ENCODE measurements at regions not wholly inside any gene's neighbourhood (a gene's known extent, or its start where the extent isn't known, plus 50 kb on each side); places are given as distances from the start of the nearest gene placed in this dataset.
"Not testable (repeated sequence)": the region's sequence is repeated elsewhere in the genome, so short reads cannot be mapped to it uniquely, and the experiment has no call there.

DNA sequence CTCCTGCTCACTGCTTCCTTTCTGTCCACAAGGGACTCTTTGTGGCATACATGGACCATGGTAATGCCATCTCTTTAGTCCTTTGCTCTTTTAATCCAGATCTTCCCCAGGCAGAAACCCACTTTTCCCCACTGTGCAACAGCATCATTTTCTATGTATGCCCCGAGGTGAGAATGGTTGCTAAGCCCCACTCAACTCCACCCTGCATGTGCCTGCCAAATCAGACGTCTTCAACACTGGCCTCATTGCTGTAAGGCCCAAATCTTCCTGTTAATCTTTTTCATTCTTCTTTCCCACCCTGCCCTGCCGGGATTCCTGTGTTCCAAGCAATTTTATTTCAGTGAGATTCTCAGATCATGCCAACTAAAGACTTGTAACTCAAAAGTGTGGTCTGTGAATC is 328.4 kb downstream of the PAX3 start:
- Histone ChIP-seq H3K9me3 (ENCODE audit: control insufficient read depth in 2 of 2, low read length in 2 of 2) (no peaks in the 10 kb centered on the region), H3K27ac (ENCODE audit: low read length) (no peak overlapping the region), H3K9ac (ENCODE audit: low read length in 2 of 2) (no peak overlapping the region), H3K4me1 (ENCODE audit: control insufficient read depth, insufficient read depth, low read length) (no peaks in the 10 kb centered on the region), H3K4me3 (ENCODE audit: low read length in 2 of 2) (no peak overlapping the region), H3K27me3 (ENCODE audit: control insufficient read depth in 1 of 2, insufficient read depth in 2 of 2, low read length in 2 of 2) (no peaks in the 10 kb centered on the region), H3K36me3 (ENCODE audit: control insufficient read depth in 2 of 2, insufficient read depth in 2 of 2, low read length in 2 of 2) (no peaks in the 10 kb centered on the region)

DNA sequence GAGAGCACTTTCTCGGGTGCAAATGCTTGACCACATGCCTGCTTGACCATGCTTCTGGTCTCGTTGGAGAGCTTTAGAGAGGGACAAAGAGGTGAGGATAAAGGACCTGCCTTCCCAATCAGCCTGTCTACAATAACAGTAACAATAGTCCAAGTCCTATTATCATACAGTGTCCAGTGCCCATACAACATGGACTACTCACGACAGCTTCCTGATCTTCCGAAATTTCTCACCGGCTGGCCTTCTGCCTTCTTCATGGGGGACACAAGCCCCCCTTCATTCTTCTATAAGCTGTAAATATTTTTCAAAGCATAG is 329.0 kb downstream of the PAX3 start:
- H3K27me3 ChIP-seq (ENCODE audit: control insufficient read depth in 1 of 2, insufficient read depth in 2 of 2, low read length in 2 of 2), result no peaks in the 10 kb centered on the region
- no peaks in the 10 kb centered on the region for H3K36me3 ChIP-seq (ENCODE audit: control insufficient read depth in 2 of 2, insufficient read depth in 2 of 2, low read length in 2 of 2)
- no peaks in the 10 kb centered on the region for H3K4me1 ChIP-seq (ENCODE audit: control insufficient read depth, insufficient read depth, low read length)
- no peak overlapping the region for H3K4me3 ChIP-seq (ENCODE audit: low read length in 2 of 2)
- no peaks in the 10 kb centered on the region for H3K9me3 ChIP-seq (ENCODE audit: control insufficient read depth in 2 of 2, low read length in 2 of 2)
- no peak overlapping the region for H3K9ac ChIP-seq (ENCODE audit: low read length in 2 of 2)
- no peak overlapping the region for H3K27ac ChIP-seq (ENCODE audit: low read length)

DNA sequence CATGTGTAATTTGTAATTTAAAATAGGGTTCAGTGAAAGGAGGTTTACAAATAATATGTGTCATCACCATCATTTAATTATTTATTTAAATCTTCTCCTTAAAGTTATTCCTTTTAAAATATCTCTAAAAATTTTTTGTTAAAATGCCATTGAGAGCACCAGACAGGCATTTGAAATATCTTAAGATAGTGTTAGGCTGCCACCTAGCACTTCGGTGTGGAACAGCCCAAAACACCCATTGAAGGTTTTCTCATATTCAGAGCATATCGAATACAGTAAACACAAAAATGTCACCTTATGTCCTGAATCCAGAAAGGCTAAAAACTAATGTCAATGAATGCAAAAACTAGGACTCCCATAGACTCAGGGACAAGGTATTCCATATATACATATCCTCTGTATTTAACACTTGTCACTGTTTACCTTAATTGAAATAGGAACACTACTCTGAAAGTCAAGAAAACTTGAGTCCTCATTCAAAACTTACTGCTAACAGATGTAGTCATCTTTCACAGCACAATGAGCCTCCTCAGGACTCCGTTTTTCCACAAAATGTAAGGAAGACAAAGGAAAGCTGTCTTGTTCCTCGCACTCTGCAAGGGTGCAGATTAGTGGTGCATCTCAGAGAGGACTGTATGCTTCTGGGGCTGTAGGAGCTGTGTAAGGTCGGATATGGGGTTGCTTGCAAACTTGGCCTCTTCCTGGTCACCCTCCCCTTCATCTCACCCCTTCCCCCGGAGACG is 329.5 kb downstream of the PAX3 start:
- Histone ChIP-seq H3K9ac (ENCODE audit: low read length in 2 of 2) (no peak overlapping the region), H3K4me3 (ENCODE audit: low read length in 2 of 2) (no peak overlapping the region), H3K36me3 (ENCODE audit: control insufficient read depth in 2 of 2, insufficient read depth in 2 of 2, low read length in 2 of 2) (no peaks in the 10 kb centered on the region), H3K9me3 (ENCODE audit: control insufficient read depth in 2 of 2, low read length in 2 of 2) (no peaks in the 10 kb centered on the region), H3K4me1 (ENCODE audit: control insufficient read depth, insufficient read depth, low read length) (no peaks in the 10 kb centered on the region), H3K27me3 (ENCODE audit: control insufficient read depth in 1 of 2, insufficient read depth in 2 of 2, low read length in 2 of 2) (no peaks in the 10 kb centered on the region), H3K27ac (ENCODE audit: low read length) (no peak overlapping the region)

DNA sequence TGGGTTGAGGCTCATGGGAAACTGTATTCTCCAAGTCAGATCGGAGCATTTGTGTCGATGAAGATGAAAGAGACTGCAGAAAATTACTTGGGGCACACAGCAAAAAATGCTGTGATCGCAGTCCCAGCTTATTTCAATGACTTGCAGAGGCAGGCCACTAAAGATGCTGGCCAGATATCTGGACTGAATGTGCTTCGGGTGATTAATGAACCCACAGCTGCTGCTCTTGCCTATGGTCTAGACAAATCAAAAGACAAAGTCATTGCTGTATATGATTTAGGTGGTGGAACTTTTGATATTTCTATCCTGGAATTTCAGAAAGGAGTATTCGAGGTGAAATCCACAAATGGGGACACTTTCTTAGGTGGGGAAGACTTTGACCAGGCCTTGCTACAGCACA is 336.6 kb downstream of the PAX3 start:
- no peaks in the 10 kb centered on the region for H3K36me3 ChIP-seq (ENCODE audit: control insufficient read depth in 2 of 2, insufficient read depth in 2 of 2, low read length in 2 of 2)
- no peaks in the 10 kb centered on the region for H3K4me1 ChIP-seq (ENCODE audit: control insufficient read depth, insufficient read depth, low read length)
- H3K9ac ChIP-seq (ENCODE audit: low read length in 2 of 2), result no peak overlapping the region
- no peak overlapping the region for H3K27ac ChIP-seq (ENCODE audit: low read length)
- H3K9me3 ChIP-seq (ENCODE audit: control insufficient read depth in 2 of 2, low read length in 2 of 2), result no peaks in the 10 kb centered on the region
- H3K27me3 ChIP-seq (ENCODE audit: control insufficient read depth in 1 of 2, insufficient read depth in 2 of 2, low read length in 2 of 2), result no peaks in the 10 kb centered on the region
- no peak overlapping the region for H3K4me3 ChIP-seq (ENCODE audit: low read length in 2 of 2)

DNA sequence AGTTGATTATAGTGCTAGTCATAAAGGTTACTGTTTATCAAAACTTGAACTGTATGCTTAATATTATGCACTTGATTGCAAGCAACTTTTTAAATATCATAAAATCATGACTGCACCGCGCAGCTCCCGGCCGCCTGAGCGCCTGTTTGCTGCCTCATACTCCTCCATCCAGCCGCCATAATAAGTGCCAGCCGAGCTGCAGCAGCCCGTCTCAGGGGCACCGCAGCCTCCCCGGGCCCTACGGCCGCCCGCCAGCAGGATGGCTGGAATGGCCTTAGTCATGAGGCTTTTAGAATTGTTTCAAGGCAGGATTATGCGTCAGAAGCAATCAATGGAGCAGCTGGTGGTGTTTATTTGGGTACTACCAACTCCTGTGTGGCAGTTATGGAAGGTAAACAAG is 337.2 kb downstream of the PAX3 start:
- H3K4me3 ChIP-seq (ENCODE audit: low read length in 2 of 2), result no peak overlapping the region
- H3K27me3 ChIP-seq (ENCODE audit: control insufficient read depth in 1 of 2, insufficient read depth in 2 of 2, low read length in 2 of 2), result no peaks in the 10 kb centered on the region
- no peak overlapping the region for H3K27ac ChIP-seq (ENCODE audit: low read length)
- no peaks in the 10 kb centered on the region for H3K9me3 ChIP-seq (ENCODE audit: control insufficient read depth in 2 of 2, low read length in 2 of 2)
- no peak overlapping the region for H3K9ac ChIP-seq (ENCODE audit: low read length in 2 of 2)
- no peaks in the 10 kb centered on the region for H3K4me1 ChIP-seq (ENCODE audit: control insufficient read depth, insufficient read depth, low read length)
- H3K36me3 ChIP-seq (ENCODE audit: control insufficient read depth in 2 of 2, insufficient read depth in 2 of 2, low read length in 2 of 2), result no peaks in the 10 kb centered on the region

DNA sequence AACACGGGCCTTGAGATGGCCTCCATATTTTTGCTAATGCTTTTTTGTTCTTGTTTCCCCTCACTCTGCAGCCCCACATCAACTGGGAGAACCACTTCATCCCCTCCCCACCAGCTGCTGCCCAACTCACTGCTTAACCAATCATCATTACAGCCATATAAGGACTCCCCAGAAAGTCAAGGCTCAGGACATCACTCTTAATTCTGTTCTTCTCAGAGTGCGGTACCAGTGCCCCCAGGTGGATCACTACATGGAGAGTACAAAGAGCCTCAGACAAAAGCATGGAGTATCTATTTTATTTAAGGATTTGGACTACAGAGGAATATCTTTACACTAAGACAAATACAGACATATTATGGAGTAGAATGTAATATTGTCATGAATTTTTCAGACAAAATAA is 340.6 kb downstream of the PAX3 start:
- H3K27me3 ChIP-seq (ENCODE audit: control insufficient read depth in 1 of 2, insufficient read depth in 2 of 2, low read length in 2 of 2), result no peaks in the 10 kb centered on the region
- no peak overlapping the region for H3K9ac ChIP-seq (ENCODE audit: low read length in 2 of 2)
- no peaks in the 10 kb centered on the region for H3K36me3 ChIP-seq (ENCODE audit: control insufficient read depth in 2 of 2, insufficient read depth in 2 of 2, low read length in 2 of 2)
- H3K4me3 ChIP-seq (ENCODE audit: low read length in 2 of 2), result no peak overlapping the region
- H3K27ac ChIP-seq (ENCODE audit: low read length), result no peak overlapping the region
- H3K9me3 ChIP-seq (ENCODE audit: control insufficient read depth in 2 of 2, low read length in 2 of 2), result no peaks in the 10 kb centered on the region
- no peaks in the 10 kb centered on the region for H3K4me1 ChIP-seq (ENCODE audit: control insufficient read depth, insufficient read depth, low read length)

DNA sequence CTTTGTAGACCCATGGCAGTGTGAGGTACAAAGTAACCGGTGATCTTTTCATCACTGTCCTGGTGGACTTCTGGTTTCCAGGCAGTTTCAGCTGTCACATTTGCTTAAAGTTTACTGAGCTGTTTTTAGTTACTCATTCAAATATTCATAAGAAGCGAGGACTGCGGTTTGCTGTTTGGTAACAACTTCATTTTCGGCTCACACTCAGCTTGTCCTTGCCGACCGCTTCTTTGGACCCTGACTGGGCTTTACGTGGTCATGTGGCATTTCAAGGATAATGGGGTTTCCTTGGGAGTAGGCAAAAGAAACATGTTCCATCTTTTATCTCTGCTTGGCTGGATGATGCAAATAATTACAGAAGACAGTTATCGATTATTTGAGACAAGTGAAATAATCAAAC is 350.7 kb downstream of the PAX3 start:
- Histone ChIP-seq H3K4me3 (ENCODE audit: low read length in 2 of 2) (no peak overlapping the region), H3K36me3 (ENCODE audit: control insufficient read depth in 2 of 2, insufficient read depth in 2 of 2, low read length in 2 of 2) (no peaks in the 10 kb centered on the region), H3K4me1 (ENCODE audit: control insufficient read depth, insufficient read depth, low read length) (peaks cover 3% of the 10 kb centered on the region), H3K9ac (ENCODE audit: low read length in 2 of 2) (no peak overlapping the region), H3K9me3 (ENCODE audit: control insufficient read depth in 2 of 2, low read length in 2 of 2) (no peaks in the 10 kb centered on the region), H3K27me3 (ENCODE audit: control insufficient read depth in 1 of 2, insufficient read depth in 2 of 2, low read length in 2 of 2) (no peaks in the 10 kb centered on the region), H3K27ac (ENCODE audit: low read length) (no peak overlapping the region)

DNA sequence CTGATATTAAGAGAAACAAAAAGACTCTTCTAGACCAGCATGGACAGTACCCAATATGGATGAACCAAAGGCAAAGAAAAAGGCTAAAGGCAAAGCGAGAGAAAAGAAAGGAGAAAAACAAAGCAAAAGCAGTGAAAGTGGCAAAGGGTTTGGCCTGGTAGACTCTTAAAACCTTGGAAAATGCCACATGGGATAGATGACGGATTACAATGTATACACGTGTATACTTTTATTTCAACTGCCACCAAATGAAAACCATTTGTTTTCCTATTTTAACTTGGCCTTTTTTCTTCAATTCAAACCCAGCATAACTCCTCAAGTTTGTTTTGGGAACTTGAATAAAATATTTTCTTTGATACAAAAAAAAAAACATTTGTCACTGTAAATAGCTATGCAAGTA is 354.3 kb downstream of the PAX3 start:
- Histone ChIP-seq H3K27ac (ENCODE audit: low read length) (peak overlapping the region; percentile 77), H3K4me1 (ENCODE audit: control insufficient read depth, insufficient read depth, low read length) (peaks cover 12% of the 10 kb centered on the region)
- not testable (repeated sequence) for H3K27me3 ChIP-seq (ENCODE audit: control insufficient read depth in 1 of 2, insufficient read depth in 2 of 2, low read length in 2 of 2); H3K36me3 ChIP-seq (ENCODE audit: control insufficient read depth in 2 of 2, insufficient read depth in 2 of 2, low read length in 2 of 2); H3K4me3 ChIP-seq (ENCODE audit: low read length in 2 of 2); H3K9ac ChIP-seq (ENCODE audit: low read length in 2 of 2); H3K9me3 ChIP-seq (ENCODE audit: control insufficient read depth in 2 of 2, low read length in 2 of 2)

DNA sequence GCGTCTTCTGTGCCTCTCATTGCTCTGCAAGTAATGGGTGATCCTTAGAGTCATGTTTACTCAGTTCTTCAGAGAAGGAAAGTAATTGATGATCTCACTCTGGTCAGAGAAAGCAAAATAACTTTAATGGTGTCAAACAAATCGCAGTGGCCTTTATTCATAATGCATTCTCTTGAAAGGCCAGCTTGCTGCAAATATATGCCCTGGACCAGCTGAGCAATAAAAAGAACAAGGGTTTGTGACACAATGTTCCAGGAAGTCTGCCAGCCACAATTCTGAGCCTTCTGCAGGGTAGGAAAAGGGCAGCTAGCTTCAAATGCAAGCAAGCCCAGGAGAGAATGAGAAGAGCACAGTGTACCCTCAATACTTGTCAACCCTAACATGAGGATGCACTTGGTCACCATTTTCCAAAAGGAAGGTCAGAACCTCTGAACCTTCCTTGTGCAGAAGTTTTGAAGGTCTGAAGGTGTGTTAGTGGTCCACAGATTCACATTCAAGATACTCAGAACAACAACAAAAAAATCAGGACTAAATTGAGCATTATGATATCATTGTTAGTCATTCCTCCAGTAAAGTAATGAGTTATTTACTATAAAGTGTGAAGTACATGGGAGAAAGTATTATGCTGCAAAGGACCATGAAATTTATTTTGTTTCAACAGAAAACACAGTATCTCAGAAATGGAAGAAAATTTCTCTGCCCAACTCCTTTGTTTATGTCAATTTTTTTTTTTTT is 355.6 kb downstream of the PAX3 start:
- no peaks in the 10 kb centered on the region for H3K9me3 ChIP-seq (ENCODE audit: control insufficient read depth in 2 of 2, low read length in 2 of 2)
- H3K27ac ChIP-seq (ENCODE audit: low read length), result peak overlapping the region; percentile 77
- H3K36me3 ChIP-seq (ENCODE audit: control insufficient read depth in 2 of 2, insufficient read depth in 2 of 2, low read length in 2 of 2), result no peaks in the 10 kb centered on the region
- H3K4me1 ChIP-seq (ENCODE audit: control insufficient read depth, insufficient read depth, low read length), result peaks cover 9% of the 10 kb centered on the region
- no peaks in the 10 kb centered on the region for H3K27me3 ChIP-seq (ENCODE audit: control insufficient read depth in 1 of 2, insufficient read depth in 2 of 2, low read length in 2 of 2)
- no peak overlapping the region for H3K9ac ChIP-seq (ENCODE audit: low read length in 2 of 2)
- H3K4me3 ChIP-seq (ENCODE audit: low read length in 2 of 2), result peak overlapping the region in 1 of 2 donors; percentile 8

DNA sequence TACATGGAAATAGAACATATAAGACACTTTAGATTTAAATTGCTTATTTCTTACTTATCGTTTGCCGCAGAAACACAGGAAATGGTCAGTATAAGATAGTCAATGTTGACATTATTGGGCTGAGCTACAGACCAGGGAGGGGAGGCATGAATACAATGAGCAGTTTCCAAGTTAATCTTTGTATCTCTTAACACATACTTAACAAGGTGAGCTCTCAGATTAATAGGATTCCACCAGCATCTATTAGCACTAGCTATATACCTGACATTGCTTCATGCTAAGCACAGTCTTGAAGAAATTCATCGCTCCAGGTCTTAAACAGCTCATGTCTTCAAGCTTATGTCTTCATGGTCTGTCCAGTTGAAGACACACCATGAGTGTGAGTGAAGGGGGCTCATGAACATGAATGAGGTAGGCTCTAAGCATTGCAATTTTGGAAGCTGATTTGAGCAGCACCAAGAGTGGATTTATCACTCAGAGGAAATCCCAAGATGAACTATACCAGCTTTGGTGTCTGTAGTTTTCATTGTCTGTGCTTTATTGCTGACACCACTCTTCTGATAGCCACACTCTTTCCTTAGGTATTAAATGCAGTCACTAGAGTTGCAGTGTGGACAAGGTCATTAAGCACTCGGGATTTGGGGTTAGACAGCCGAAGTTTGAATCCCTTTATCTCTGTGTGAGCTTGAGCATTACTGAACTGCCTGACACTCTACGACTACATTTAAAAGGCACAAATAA is 359.3 kb upstream of the EPHA4 start:
- Histone ChIP-seq H3K9ac (ENCODE audit: low read length in 2 of 2) (no peak overlapping the region), H3K4me1 (ENCODE audit: control insufficient read depth, insufficient read depth, low read length) (no peaks in the 10 kb centered on the region), H3K4me3 (ENCODE audit: low read length in 2 of 2) (no peak overlapping the region), H3K9me3 (ENCODE audit: control insufficient read depth in 2 of 2, low read length in 2 of 2) (no peaks in the 10 kb centered on the region), H3K36me3 (ENCODE audit: control insufficient read depth in 2 of 2, insufficient read depth in 2 of 2, low read length in 2 of 2) (no peaks in the 10 kb centered on the region), H3K27ac (ENCODE audit: low read length) (no peak overlapping the region), H3K27me3 (ENCODE audit: control insufficient read depth in 1 of 2, insufficient read depth in 2 of 2, low read length in 2 of 2) (no peaks in the 10 kb centered on the region)

DNA sequence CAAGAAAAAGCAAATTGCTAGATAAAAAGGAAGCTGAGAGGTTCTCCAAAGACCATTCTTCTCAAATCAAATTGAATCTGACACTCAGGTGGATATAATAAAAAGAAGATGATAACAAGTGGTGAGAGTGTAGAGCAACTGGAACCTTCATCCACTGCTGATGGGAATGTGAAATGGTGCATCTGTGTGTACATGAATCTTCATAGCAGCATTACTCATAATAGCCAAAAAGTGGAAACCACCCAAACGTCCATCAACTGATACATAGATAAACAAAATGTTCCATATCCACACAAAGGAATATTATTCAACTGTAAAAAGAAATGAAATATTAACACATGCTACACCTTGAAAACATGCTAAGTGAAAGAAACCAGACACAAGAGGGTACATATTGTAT is 357.2 kb upstream of the EPHA4 start:
- Histone ChIP-seq H3K9ac (ENCODE audit: low read length in 2 of 2) (no peak overlapping the region), H3K36me3 (ENCODE audit: control insufficient read depth in 2 of 2, insufficient read depth in 2 of 2, low read length in 2 of 2) (no peaks in the 10 kb centered on the region), H3K9me3 (ENCODE audit: control insufficient read depth in 2 of 2, low read length in 2 of 2) (no peaks in the 10 kb centered on the region), H3K4me3 (ENCODE audit: low read length in 2 of 2) (no peak overlapping the region), H3K4me1 (ENCODE audit: control insufficient read depth, insufficient read depth, low read length) (no peaks in the 10 kb centered on the region), H3K27ac (ENCODE audit: low read length) (no peak overlapping the region), H3K27me3 (ENCODE audit: control insufficient read depth in 1 of 2, insufficient read depth in 2 of 2, low read length in 2 of 2) (no peaks in the 10 kb centered on the region)

All from stomach smooth muscle (tissue), 2 donors.